ENCODE measurements at regions not wholly inside any gene's neighbourhood (a gene's known extent, or its start where the extent isn't known, plus 50 kb on each side); places are given as distances from the start of the nearest gene placed in this dataset.
"Not testable (repeated sequence)": the region's sequence is repeated elsewhere in the genome, so short reads cannot be mapped to it uniquely, and the experiment has no call there.

GRCh38 chr20:54928564-54928963, 453.2 kb downstream of the DOK5 start:
- no peak overlapping the region for H3K27ac ChIP-seq
- TF ChIP-seq POLR2A (IDR thresholded peaks at IDR 0.05) = no peak
- TF ChIP-seq, protein P1, sequence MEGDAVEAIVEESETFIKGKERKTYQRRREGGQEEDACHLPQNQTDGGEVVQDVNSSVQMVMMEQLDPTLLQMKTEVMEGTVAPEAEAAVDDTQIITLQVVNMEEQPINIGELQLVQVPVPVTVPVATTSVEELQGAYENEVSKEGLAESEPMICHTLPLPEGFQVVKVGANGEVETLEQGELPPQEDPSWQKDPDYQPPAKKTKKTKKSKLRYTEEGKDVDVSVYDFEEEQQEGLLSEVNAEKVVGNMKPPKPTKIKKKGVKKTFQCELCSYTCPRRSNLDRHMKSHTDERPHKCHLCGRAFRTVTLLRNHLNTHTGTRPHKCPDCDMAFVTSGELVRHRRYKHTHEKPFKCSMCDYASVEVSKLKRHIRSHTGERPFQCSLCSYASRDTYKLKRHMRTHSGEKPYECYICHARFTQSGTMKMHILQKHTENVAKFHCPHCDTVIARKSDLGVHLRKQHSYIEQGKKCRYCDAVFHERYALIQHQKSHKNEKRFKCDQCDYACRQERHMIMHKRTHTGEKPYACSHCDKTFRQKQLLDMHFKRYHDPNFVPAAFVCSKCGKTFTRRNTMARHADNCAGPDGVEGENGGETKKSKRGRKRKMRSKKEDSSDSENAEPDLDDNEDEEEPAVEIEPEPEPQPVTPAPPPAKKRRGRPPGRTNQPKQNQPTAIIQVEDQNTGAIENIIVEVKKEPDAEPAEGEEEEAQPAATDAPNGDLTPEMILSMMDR (IDR thresholded peaks at IDR 0.05) = no peak
- 60 to 69% (median 65%) methylated on average over 1 of the region's 1 CpG for WGBS, 4 donors
- H3K9me3 ChIP-seq (replicated peaks in 1 of 3) = no peaks in the 10 kb centered on the region
- no peak overlapping the region for H3K4me3 ChIP-seq
- no peaks in the 10 kb centered on the region for H3K27me3 ChIP-seq
- intact Hi-C loops (cut with DNase I) = no loop called here
- DNase-seq = no peak
- H3K36me3 ChIP-seq (replicated peaks in 1 of 2) = no peaks in the 10 kb centered on the region
- H3K4me1 ChIP-seq (replicated peaks in 1 of 2) = no peaks in the 10 kb centered on the region

- DNase-seq = no peak
- H3K27ac ChIP-seq = no peak overlapping the region
- H3K9me3 ChIP-seq (replicated peaks in 1 of 3) = no peaks in the 10 kb centered on the region
- no peaks in the 10 kb centered on the region for H3K36me3 ChIP-seq (replicated peaks in 1 of 2)
- intact Hi-C loops (cut with DNase I) = no loop called here
- 50 to 64% (median 54%) methylated on average over 4 of the region's 4 CpGs for WGBS, 4 donors
- no peaks in the 10 kb centered on the region for H3K4me1 ChIP-seq (replicated peaks in 1 of 2)
- H3K4me3 ChIP-seq = no peak overlapping the region
- no peaks in the 10 kb centered on the region for H3K27me3 ChIP-seq
- TF ChIP-seq, protein P1 (IDR thresholded peaks at IDR 0.05) = no peak
- no peak for TF ChIP-seq POLR2A (IDR thresholded peaks at IDR 0.05)
These were observed 447.2 kb downstream of the DOK5 start for GRCh38 chr20:54922636-54923035.

- Histone ChIP-seq H3K4me1 (replicated peaks in 1 of 2) (no peaks in the 10 kb centered on the region), H3K9me3 (replicated peaks in 1 of 3) (no peaks in the 10 kb centered on the region), H3K4me3 (no peak overlapping the region), H3K36me3 (replicated peaks in 1 of 2) (no peaks in the 10 kb centered on the region), H3K27me3 (no peaks in the 10 kb centered on the region), H3K27ac (no peak overlapping the region)
- intact Hi-C loops (cut with DNase I) = no loop called here
- DNase-seq = no peak
- TF ChIP-seq POLR2A (IDR thresholded peaks at IDR 0.05) = no peak
- TF ChIP-seq, protein P1 (IDR thresholded peaks at IDR 0.05) = no peak
- WGBS, 4 donors = 50 to 63% (median 59%) methylated on average over 1 of the region's 1 CpG
These were observed 446.7 kb downstream of the DOK5 start for GRCh38 chr20:54922096-54922495.

GRCh38 chr20:54920491-54920890, 445.1 kb downstream of the DOK5 start:
- no peak overlapping the region for H3K4me3 ChIP-seq
- H3K4me1 ChIP-seq (replicated peaks in 1 of 2) = no peaks in the 10 kb centered on the region
- no peaks in the 10 kb centered on the region for H3K36me3 ChIP-seq (replicated peaks in 1 of 2)
- H3K27me3 ChIP-seq = no peaks in the 10 kb centered on the region
- DNase-seq = no peak
- WGBS, 4 donors = 53 to 65% (median 57%) methylated on average over 5 of the region's 5 CpGs
- H3K27ac ChIP-seq = no peak overlapping the region
- TF ChIP-seq, protein P1 (IDR thresholded peaks at IDR 0.05) = no peak
- no peak for TF ChIP-seq POLR2A (IDR thresholded peaks at IDR 0.05)
- no peaks in the 10 kb centered on the region for H3K9me3 ChIP-seq (replicated peaks in 1 of 3)
- intact Hi-C loops (cut with DNase I) = no loop called here

- H3K4me3 ChIP-seq; H3K27me3 ChIP-seq; H3K36me3 ChIP-seq (replicated peaks in 1 of 2); H3K9me3 ChIP-seq (replicated peaks in 1 of 3); DNase-seq; intact Hi-C loops (cut with DNase I); H3K4me1 ChIP-seq (replicated peaks in 1 of 2); H3K27ac ChIP-seq: not testable (repeated sequence)
- 90 to 92% (median 91%) methylated on average over 19 of the region's 19 CpGs for WGBS, 4 donors
These were observed 443.6 kb downstream of the DOK5 start for GRCh38 chr20:54918993-54919392.
